Endothelial cell of umbilical vein (primary cell): ENCODE measurements at regions not wholly inside any gene's neighbourhood (a gene's known extent, or its start where the extent isn't known, plus 50 kb on each side); places are given as distances from the start of the nearest gene placed in this dataset.

Experiments used
- BruUV-seq: library from RNA; stranded (reverse); fragments of 400-500 nt; replicated peaks from 2 replicates; lab custom pipeline; 2021; lab: Mats Ljungman, UMichigan
- CTCF ChIA-PET: fragments of 300-600, 350-600 bp; sonication (Branson Sonifier 250); formaldehyde crosslinking; loops from one replicate; lab custom pipeline; 2021; ENCODE audit warnings: antibody characterized with exemption, inconsistent platforms; lab: Charles Lee
- POLR2A ChIA-PET: fragments of 300-600, 350-600 bp; sonication (Branson Sonifier 250); formaldehyde crosslinking; loops from one replicate; lab custom pipeline; 2021; ENCODE audit warnings: antibody characterized with exemption, inconsistent platforms; lab: Charles Lee
- DNase-seq: peaks from one replicate; pipeline ENCODE4 v3.0.0-alpha.2; 2011; ENCODE audit warnings: low read depth, low spot score
- FAIRE-seq: peaks from 2 replicates; lab custom pipeline; 2011; peaks lifted over from hg19 to GRCh38; lab: Jason Lieb, UNC
- H2AFZ ChIP-seq: 2 replicates; pipeline ENCODE4 v1.6.0; 2012; ENCODE audit warnings: low read depth, low read length, control low read depth, inconsistent platforms
- H3K27ac ChIP-seq: 2 replicates; pipeline ENCODE4 v1.5.1; 2011; ENCODE audit warnings: low read depth, mild to moderate bottlenecking, control low read depth, low read length, moderate library complexity; ENCODE audit not compliant: insufficient read depth
- H3K27me3 ChIP-seq, 2 experiments: 2 replicates each; pipeline versions ENCODE4 v1.6.0 to v1.6.1; 2011; ENCODE audit warnings: low read length in 2 of 2, mixed read lengths in 1 of 2; ENCODE audit not compliant: control insufficient read depth in 2 of 2, insufficient read depth in 2 of 2
- H3K36me3 ChIP-seq, 2 experiments: 2 replicates in 1 of 2; 3 replicates in 1 of 2; pipeline ENCODE4 v1.5.1; 2011; ENCODE audit warnings: low read length in 2 of 2, mild to moderate bottlenecking in 1 of 2, moderate library complexity in 1 of 2; ENCODE audit not compliant: control insufficient read depth in 2 of 2, insufficient read depth in 2 of 2; ENCODE audit errors: extremely low read depth in 1 of 2
- H3K4me1 ChIP-seq: 3 replicates; pipeline ENCODE4 v1.5.1; 2011; ENCODE audit warnings: mild to moderate bottlenecking, low read length; ENCODE audit not compliant: control insufficient read depth, insufficient read depth; ENCODE audit errors: extremely low read depth
- H3K4me2 ChIP-seq: 2 replicates; pipeline ENCODE4 v1.6.1; 2011; ENCODE audit warnings: low read length, control low read depth, mixed read lengths; ENCODE audit not compliant: insufficient read depth
- H3K4me3 ChIP-seq, 3 experiments: fragments of 200-600 bp in 1 of 3; sonication (generic), shearing (Covaris generic) in 1 of 3; replicated peaks in 1 of 3; 2 replicates each; pipeline ENCODE4 v1.5.1; 2011 to 2016; ENCODE audit warnings: control low read depth in 3 of 3, low read length in 3 of 3, mild to moderate bottlenecking in 2 of 3, inconsistent platforms in 1 of 3, low read depth in 1 of 3, moderate library complexity in 1 of 3; ENCODE audit not compliant: insufficient read depth in 1 of 3
- H3K79me2 ChIP-seq: 2 replicates; pipeline ENCODE4 v1.6.0; 2012; ENCODE audit warnings: low read length, inconsistent platforms; ENCODE audit not compliant: control insufficient read depth, insufficient read depth
- H3K9ac ChIP-seq: replicated peaks from 2 replicates; pipeline ENCODE3; 2011; ENCODE audit warnings: low read length, control low read depth; ENCODE audit not compliant: insufficient read depth; ENCODE audit errors: extremely low read depth
- H3K9me1 ChIP-seq: replicated peaks from 3 replicates; pipeline ENCODE4 v1.6.0; 2011; ENCODE audit warnings: mild to moderate bottlenecking, low read length; ENCODE audit not compliant: control insufficient read depth, insufficient read depth; ENCODE audit errors: extremely low read depth
- H3K9me3 ChIP-seq: replicated peaks from 2 replicates; pipeline ENCODE4 v1.5.1; 2012; ENCODE audit warnings: low read length, inconsistent platforms; ENCODE audit not compliant: control insufficient read depth, insufficient read depth
- H4K20me1 ChIP-seq: replicated peaks from 2 replicates; pipeline ENCODE3; 2011; ENCODE audit warnings: mild to moderate bottlenecking, low read length; ENCODE audit not compliant: control insufficient read depth, insufficient read depth; ENCODE audit errors: extremely low read depth
- EZH2 ChIP-seq: IDR thresholded peaks from 2 replicates; pipeline ENCODE4 v1.6.1; 2012; ENCODE audit warnings: borderline replicate concordance, low read depth, mild to moderate bottlenecking, moderate library complexity, low read length, inconsistent platforms; ENCODE audit not compliant: severe bottlenecking
- FOS ChIP-seq: IDR thresholded peaks from 2 replicates; pipeline ENCODE4 v1.6.1; 2011; ENCODE audit warnings: mild to moderate bottlenecking, low read length, moderate library complexity, borderline replicate concordance; ENCODE audit not compliant: insufficient read depth
- GATA2 ChIP-seq: IDR thresholded peaks from 2 replicates; pipeline ENCODE4 v1.7.0; 2011; ENCODE audit warnings: low read depth, mild to moderate bottlenecking, moderate library complexity, mixed read lengths, low read length; ENCODE audit not compliant: insufficient read length, insufficient read depth
- JUN ChIP-seq: IDR thresholded peaks from 2 replicates; pipeline ENCODE4 v1.6.1; 2011; ENCODE audit warnings: borderline replicate concordance, low read depth; ENCODE audit not compliant: insufficient read length, insufficient read depth
- MYC ChIP-seq: IDR thresholded peaks from one replicate; pipeline ENCODE4 v1.6.1; 2011; ENCODE audit warnings: mild to moderate bottlenecking, low read depth, low read length
- POLR2A ChIP-seq: IDR thresholded peaks from 2 replicates; pipeline ENCODE4 v1.6.1; 2012; ENCODE audit warnings: low read depth, mild to moderate bottlenecking, control low read depth, low read length
- POLR2AphosphoS5 ChIP-seq: IDR thresholded peaks from 2 replicates; pipeline ENCODE4 v1.6.1; 2012; ENCODE audit warnings: low read depth, mild to moderate bottlenecking, control low read depth, low read length, moderate library complexity; ENCODE audit not compliant: insufficient read depth
- dilution Hi-C: fragments of 300-500 bp; cut with MboI; formaldehyde crosslinking; loops from one replicate; pipeline ENCODE4 v1.15.0; 2019; ENCODE audit warnings: low sequenced_read_pairs; ENCODE audit not compliant: extremely low pct_ligation_motif_present
- intact Hi-C: fragments of 100-400 bp; cut with micrococcal nuclease; formaldehyde crosslinking; loops from one replicate; pipeline ENCODE4 v1.10.0; 2022
- TF ChIP-seq, protein P1 (sequence below), 2 donors: IDR thresholded peaks; 1 replicate in 1 of 2; 2 replicates in 1 of 2; pipeline ENCODE4 v1.5.1; 2011; ENCODE audit warnings: low read length in 2 of 2, mild to moderate bottlenecking in 2 of 2, moderate library complexity in 2 of 2, control low read depth in 1 of 2, inconsistent platforms in 1 of 2, low read depth in 1 of 2; ENCODE audit not compliant: insufficient read depth in 1 of 2; ENCODE audit errors: extremely low read depth in 1 of 2
- TF ChIP-seq, protein P2 (sequence below): IDR thresholded peaks from 2 replicates; pipeline ENCODE4 v1.6.1; 2011; ENCODE audit not compliant: insufficient read depth, insufficient read length

DNA sequence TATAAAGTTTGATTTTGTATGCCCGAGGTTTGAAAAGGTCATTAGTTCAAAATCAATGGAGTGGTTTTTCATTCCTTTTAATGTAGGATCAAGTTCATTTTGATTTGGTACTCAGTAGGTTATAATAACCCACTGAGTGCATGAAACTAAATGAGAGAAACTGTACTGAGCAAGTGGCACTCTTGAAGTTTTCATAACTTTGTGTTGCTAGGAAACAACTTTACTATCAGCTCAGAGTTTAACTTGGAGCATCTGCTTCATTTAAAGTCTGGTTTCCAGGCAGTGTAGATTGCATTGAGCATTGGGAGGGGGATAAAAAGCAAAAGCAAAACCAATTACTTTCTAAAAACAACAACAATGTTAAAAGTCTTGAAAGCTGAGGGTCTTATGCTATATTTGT, 1361.6 kb upstream of the CHAC2 start:
- Histone ChIP-seq H3K9me1 (no peaks in the 10 kb centered on the region), H4K20me1 (no peaks in the 10 kb centered on the region), H3K4me1 (no peaks in the 10 kb centered on the region), H3K4me2 (no peak overlapping the region), H3K36me3 (no peaks in the 10 kb centered on the region), H3K9ac (no peak overlapping the region), H3K27me3 (no peaks in the 10 kb centered on the region), H3K27ac (no peak overlapping the region), H2AFZ (no peak overlapping the region), H3K9me3 (no peaks in the 10 kb centered on the region), H3K79me2 (no peaks in the 10 kb centered on the region), H3K4me3 (no peak overlapping the region)
- no peak for FAIRE-seq
- BruUV-seq: no TSS peak
- intact Hi-C loops (no loop called here), dilution Hi-C loops (no loop called here)
- TF ChIP-seq, protein P1, sequence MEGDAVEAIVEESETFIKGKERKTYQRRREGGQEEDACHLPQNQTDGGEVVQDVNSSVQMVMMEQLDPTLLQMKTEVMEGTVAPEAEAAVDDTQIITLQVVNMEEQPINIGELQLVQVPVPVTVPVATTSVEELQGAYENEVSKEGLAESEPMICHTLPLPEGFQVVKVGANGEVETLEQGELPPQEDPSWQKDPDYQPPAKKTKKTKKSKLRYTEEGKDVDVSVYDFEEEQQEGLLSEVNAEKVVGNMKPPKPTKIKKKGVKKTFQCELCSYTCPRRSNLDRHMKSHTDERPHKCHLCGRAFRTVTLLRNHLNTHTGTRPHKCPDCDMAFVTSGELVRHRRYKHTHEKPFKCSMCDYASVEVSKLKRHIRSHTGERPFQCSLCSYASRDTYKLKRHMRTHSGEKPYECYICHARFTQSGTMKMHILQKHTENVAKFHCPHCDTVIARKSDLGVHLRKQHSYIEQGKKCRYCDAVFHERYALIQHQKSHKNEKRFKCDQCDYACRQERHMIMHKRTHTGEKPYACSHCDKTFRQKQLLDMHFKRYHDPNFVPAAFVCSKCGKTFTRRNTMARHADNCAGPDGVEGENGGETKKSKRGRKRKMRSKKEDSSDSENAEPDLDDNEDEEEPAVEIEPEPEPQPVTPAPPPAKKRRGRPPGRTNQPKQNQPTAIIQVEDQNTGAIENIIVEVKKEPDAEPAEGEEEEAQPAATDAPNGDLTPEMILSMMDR (IDR thresholded peaks at IDR 0.05; ENCODE audit: extremely low read depth in 1 of 2, insufficient read depth in 1 of 2, low read depth in 1 of 2, low read length in 2 of 2): no peak
- no peak for TF ChIP-seq MYC
- TF ChIP-seq, protein P2, sequence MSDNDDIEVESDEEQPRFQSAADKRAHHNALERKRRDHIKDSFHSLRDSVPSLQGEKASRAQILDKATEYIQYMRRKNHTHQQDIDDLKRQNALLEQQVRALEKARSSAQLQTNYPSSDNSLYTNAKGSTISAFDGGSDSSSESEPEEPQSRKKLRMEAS: no peak
- no peak for TF ChIP-seq EZH2
- TF ChIP-seq JUN: no peak
- TF ChIP-seq POLR2AphosphoS5: no peak
- TF ChIP-seq GATA2: no peak
- TF ChIP-seq FOS: no peak
- no peak for TF ChIP-seq POLR2A
- CTCF ChIA-PET: no interaction called here
- POLR2A ChIA-PET: no interaction called here
- no peak for DNase-seq
